ENCODE measurements at regions not wholly inside any gene's neighbourhood (a gene's known extent, or its start where the extent isn't known, plus 50 kb on each side); places are given as distances from the start of the nearest gene placed in this dataset.
"Not testable (repeated sequence)": the region's sequence is repeated elsewhere in the genome, so short reads cannot be mapped to it uniquely, and the experiment has no call there.

GRCh38 chr13:68927387-68928026 lies 1180.1 kb upstream of the ATXN8OS start:
- peak; percentile 84 for DNase-seq

GRCh38 chr13:68923995-68924394 lies 1183.6 kb upstream of the ATXN8OS start:
- no peak for DNase-seq

DNA sequence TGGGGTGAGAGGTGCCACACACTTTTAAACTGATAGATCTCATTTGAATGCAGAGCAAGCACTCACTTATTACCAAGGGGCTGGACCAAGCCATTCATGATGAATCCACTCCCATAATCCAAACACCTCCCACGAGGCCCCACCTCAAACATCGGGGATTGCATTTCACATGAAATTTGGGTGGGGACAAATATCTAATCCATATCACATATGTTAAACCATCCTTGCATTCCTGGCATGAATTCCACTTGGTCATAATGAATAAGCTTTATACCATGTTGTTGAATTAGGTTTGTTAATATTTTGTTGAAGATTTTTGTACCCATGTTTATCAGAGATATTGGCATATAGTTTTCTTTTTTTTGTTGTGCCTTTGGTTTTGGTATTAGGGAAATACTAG lies 1198.7 kb upstream of the ATXN8OS start:
- no peak for DNase-seq

- no peak for DNase-seq
These were observed 1202.4 kb upstream of the ATXN8OS start for GRCh38 chr13:68905186-68905585.

- DNase-seq: no peak
These were observed 1210.2 kb upstream of the ATXN8OS start for GRCh38 chr13:68897331-68897928.

DNA sequence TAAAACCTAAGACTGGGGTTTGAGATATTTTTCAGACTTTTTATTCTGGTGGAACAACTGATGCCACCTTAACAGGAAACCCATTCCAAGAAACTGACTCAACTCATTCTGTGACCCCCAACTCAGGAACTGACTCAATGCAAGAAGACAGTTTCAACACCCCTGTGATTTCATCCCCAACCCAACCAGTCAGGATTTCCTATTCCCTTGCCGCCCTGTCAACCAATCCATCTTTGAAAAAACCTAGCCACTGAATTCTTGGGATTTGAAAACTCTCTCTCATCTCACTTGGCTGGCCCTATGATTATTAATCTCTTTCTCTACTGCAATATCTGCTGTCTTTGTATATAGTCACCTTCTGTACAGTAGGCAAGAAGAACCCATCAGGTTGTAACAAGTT lies 1211.9 kb upstream of the ATXN8OS start:
- no peak for DNase-seq

- peak; percentile 68 for DNase-seq
These were observed 1213.9 kb upstream of the ATXN8OS start for GRCh38 chr13:68893721-68894120.

- DNase-seq: not testable (repeated sequence)
These were observed 1215.0 kb upstream of the ATXN8OS start for GRCh38 chr13:68892596-68892995.

DNA sequence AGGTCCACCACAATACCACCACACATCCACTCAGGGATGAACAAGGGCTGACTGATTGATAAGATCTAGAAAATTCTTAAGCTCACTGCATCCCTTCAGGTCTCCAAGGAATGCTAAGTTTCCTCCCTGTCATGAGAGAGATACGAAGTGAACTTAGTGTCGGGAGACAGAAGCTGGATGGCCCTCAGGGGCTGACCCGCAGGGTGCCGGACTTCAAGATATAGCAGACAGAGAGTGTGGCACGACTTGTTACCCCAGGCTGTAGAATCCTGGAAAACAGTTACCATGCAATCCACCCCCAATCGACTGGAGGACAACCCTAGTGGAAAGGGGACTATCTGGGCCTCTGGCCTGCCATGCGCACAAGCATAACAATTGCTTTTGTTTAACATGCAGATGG lies 1217.5 kb upstream of the ATXN8OS start:
- not testable (repeated sequence) for DNase-seq

DNA sequence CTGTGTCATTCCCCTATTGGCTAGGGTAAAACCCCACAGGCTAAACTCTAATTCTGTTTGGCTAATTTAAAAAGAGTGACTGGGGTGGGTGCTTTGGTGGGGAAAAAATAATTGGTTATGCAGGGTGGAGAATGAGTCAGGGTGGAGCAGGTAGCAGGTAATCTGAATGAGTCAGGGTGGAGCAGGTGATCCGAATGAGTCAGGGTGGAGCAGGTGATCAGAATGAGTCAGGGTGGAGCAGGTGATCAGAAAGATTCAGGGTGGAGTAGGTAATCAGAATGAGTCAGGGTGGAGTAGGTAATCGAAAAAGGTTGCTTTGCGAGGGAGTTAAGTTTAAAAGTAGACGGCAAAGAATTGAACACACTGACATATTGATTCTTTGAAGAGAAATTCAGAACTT lies 1218.8 kb upstream of the ATXN8OS start:
- DNase-seq: no peak

DNA sequence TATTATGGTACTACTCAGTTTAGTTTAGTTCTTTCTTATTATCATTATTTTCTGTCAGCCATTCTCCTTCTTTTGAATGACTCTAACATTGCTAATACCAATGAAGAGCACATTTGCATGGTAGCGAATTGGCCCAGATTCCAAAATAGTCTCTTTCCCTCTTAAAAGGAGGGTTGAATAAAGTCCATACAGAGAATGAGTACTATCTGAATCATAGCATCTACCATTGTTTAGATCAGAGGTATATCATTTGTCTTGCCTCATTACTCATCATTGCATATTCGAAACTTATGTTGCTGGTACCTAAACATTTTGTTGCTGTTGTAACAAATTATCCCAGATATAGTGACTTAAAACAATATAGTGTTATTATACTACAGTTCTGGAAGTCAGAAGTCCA lies 1235.3 kb upstream of the ATXN8OS start:
- no peak for DNase-seq

DNA sequence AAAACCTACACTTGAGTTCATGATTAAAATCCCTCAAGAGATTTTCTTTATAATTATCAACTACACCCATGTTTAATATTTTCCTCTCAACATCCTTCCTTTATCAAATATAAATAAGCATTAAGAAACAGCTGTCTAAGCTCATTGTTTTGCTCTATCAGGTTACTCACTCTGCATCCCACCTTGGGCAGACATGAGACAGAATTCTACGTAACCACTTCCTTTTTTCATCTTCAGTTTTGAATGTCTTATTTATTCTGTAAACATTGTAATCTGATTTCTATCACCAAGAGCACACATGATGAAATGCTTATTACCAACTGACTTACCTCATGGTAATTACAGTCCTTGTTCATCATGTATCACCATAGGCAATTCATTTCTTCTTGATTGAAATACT lies 1256.6 kb upstream of the ATXN8OS start:
- DNase-seq: no peak

- DNase-seq: no peak
These were observed 1257.5 kb upstream of the ATXN8OS start for GRCh38 chr13:68850160-68850559.

DNA sequence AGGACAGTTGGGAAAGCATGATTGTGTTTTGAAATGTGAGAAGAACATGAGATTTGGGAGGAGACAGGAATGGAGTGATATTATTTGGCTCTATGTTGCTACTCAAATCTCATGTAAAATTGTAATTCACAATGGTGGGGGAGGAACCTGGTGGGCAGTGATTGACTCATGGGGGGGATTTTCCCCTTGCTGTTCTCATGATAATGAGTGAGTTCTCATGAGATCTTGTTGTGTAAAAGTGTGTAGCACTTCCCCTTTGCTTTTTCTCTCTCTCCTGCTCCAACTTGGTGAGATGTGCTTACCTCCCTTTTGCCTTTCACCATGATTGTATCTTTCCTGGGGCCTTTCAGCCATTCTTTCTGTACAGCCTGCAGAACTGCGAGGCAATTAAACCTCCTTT lies 1261.0 kb upstream of the ATXN8OS start:
- DNase-seq: no peak

- DNase-seq: no peak
These were observed 1273.3 kb upstream of the ATXN8OS start for GRCh38 chr13:68834375-68834774.

- no peak for DNase-seq
These were observed 1290.9 kb upstream of the ATXN8OS start for GRCh38 chr13:68816715-68817114.

DNA sequence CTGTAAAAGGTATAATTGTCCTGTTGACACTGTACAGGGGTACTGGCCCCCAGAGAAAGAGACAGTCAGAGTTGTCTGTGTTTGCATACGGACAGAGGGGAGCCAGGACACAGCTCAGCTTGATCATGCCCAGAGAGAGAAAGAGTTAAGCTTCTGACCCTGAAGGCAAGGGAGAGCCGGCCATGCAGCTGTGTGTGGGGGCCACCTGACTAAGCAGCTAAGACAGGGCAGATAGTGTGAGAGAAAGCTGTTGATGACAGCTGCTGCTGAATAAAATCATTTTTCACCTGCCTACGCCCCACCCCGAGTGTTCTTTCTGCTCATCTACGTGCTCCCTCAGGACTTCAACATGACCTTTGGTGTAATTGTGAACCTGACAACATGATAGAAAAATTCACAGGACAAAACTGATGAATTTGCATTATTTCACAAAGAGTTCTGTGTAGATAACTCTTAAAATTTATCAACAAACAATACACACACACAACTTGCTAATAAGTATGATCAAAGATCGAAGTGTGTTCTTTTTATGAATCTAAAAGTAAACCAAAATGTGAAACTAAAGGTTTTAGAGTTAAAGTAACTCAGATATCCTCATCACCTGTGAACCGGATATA lies 1294.3 kb upstream of the ATXN8OS start:
- peak; percentile 30 for DNase-seq

DNA sequence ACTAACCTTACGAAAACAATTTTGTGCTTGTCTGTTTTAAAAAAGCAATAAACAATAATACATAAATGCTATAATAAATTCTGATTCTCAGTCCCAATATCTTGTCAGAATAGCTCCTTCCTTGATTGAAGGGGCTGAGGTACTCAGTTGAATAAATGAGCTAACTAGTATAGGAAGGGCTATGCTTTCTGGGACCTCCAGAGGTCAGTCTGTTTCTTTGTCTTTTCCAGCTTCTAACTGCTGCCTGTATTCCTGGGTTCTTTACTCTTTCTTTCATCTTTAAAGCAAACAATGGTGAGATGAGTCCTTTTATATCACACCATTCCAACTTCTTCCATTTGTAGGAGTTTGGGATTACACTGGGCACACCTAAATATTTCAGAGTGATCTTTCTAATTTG lies 1297.0 kb upstream of the ATXN8OS start:
- DNase-seq: peak; percentile 46

- DNase-seq: no peak
These were observed 1299.2 kb upstream of the ATXN8OS start for GRCh38 chr13:68808456-68808855.

- no peak for DNase-seq
These were observed 1301.5 kb upstream of the ATXN8OS start for GRCh38 chr13:68806125-68806524.

GRCh38 chr13:68784275-68784674 lies 1323.4 kb upstream of the ATXN8OS start:
- DNase-seq: no peak

- DNase-seq: no peak
These were observed 1348.0 kb upstream of the ATXN8OS start for GRCh38 chr13:68759617-68760016.

GRCh38 chr13:68749796-68750195 lies 1357.8 kb upstream of the ATXN8OS start:
- no peak for DNase-seq

- no peak for DNase-seq
These were observed 1359.6 kb upstream of the ATXN8OS start for GRCh38 chr13:68748038-68748437.

GRCh38 chr13:68745502-68745901 lies 1362.1 kb upstream of the ATXN8OS start:
- DNase-seq: no peak

Data from NCI-H82 (cell line).